ENCODE measurements at regions not wholly inside any gene's neighbourhood (a gene's known extent, or its start where the extent isn't known, plus 50 kb on each side); places are given as distances from the start of the nearest gene placed in this dataset.

DNA sequence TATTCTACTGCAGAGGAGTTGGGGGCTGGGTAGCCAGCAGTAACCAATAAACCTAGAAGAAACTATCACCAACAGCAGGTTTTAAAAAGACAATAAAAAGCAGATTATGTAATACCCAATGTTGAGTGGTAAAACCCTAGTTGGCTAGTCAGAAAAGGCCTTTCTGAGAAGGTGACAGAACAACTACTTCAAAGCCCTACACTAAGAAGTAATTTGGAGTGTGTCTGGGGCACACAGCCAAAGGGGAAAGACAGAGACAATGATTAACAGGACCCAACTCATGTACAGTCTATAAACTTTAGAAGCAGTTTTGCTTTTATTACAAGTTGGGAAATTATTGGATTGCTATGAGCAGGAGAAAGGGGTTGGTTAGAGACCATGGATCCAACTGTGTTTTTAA lies 77.2 kb upstream of the TMEM106B start:
- no peak overlapping the region for H3K4me2 ChIP-seq
- Mint-ChIP-seq H3K4me1 (no peaks in the 10 kb centered on the region), H3K36me3 (ENCODE audit: low read depth) (no peaks in the 10 kb centered on the region), H3K27ac (no peak overlapping the region), H3K4me3 (no peak overlapping the region), H3K27me3 (ENCODE audit: insufficient read depth, low read depth, poor library complexity) (no peaks in the 10 kb centered on the region), H3K9me3 (no peaks in the 10 kb centered on the region; the same call in 2 of the 3 replicates)
- no peaks in the 10 kb centered on the region for H3K27me3 ChIP-seq (ENCODE audit: insufficient read depth)
- no peaks in the 10 kb centered on the region for H3F3A ChIP-seq (replicated peaks; ENCODE audit: low read depth)
- H3K27ac ChIP-seq (ENCODE audit: low read depth), result no peak overlapping the region
- H4K20me1 ChIP-seq (replicated peaks; ENCODE audit: insufficient read depth), result no peaks in the 10 kb centered on the region
- no peaks in the 10 kb centered on the region for H3K9me2 ChIP-seq (ENCODE audit: insufficient read depth)
- ATAC-seq, result no peak
- no peak for DNase-seq (ENCODE audit: low spot score)
- no peak overlapping the region for H3K4me3 ChIP-seq
- no peaks in the 10 kb centered on the region for H3K79me2 ChIP-seq (replicated peaks; ENCODE audit: insufficient read depth)
- TF ChIP-seq CREB1 (CRISPR knock-in tag; IDR thresholded peaks at IDR 0.05; ENCODE audit: low read depth) (no peak), ZNF114 (CRISPR knock-in tag; IDR thresholded peaks at IDR 0.05) (no peak), STAT1 (IDR thresholded peaks at IDR 0.05; ENCODE audit: unreplicated experiment) (no peak), JUNB (IDR thresholded peaks at IDR 0.05; ENCODE audit: unreplicated experiment) (no peak), EZH2phosphoT487 (IDR thresholded peaks at IDR 0.05; ENCODE audit: unreplicated experiment) (no peak), ZNF331 (CRISPR knock-in tag; IDR thresholded peaks at IDR 0.05; ENCODE audit: low read depth) (no peak)
- TF ChIP-seq, protein P1, sequence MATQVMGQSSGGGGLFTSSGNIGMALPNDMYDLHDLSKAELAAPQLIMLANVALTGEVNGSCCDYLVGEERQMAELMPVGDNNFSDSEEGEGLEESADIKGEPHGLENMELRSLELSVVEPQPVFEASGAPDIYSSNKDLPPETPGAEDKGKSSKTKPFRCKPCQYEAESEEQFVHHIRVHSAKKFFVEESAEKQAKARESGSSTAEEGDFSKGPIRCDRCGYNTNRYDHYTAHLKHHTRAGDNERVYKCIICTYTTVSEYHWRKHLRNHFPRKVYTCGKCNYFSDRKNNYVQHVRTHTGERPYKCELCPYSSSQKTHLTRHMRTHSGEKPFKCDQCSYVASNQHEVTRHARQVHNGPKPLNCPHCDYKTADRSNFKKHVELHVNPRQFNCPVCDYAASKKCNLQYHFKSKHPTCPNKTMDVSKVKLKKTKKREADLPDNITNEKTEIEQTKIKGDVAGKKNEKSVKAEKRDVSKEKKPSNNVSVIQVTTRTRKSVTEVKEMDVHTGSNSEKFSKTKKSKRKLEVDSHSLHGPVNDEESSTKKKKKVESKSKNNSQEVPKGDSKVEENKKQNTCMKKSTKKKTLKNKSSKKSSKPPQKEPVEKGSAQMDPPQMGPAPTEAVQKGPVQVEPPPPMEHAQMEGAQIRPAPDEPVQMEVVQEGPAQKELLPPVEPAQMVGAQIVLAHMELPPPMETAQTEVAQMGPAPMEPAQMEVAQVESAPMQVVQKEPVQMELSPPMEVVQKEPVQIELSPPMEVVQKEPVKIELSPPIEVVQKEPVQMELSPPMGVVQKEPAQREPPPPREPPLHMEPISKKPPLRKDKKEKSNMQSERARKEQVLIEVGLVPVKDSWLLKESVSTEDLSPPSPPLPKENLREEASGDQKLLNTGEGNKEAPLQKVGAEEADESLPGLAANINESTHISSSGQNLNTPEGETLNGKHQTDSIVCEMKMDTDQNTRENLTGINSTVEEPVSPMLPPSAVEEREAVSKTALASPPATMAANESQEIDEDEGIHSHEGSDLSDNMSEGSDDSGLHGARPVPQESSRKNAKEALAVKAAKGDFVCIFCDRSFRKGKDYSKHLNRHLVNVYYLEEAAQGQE (IDR thresholded peaks at IDR 0.05; ENCODE audit: unreplicated experiment), result no peak
- H3K36me3 ChIP-seq (ENCODE audit: insufficient read depth), result no peaks in the 10 kb centered on the region
- no peaks in the 10 kb centered on the region for H3K4me1 ChIP-seq (ENCODE audit: insufficient read depth)
- no peak overlapping the region for H2AFZ ChIP-seq

- no peak for ATAC-seq
These were observed 74.6 kb upstream of the TMEM106B start for GRCh38 chr7:12136523-12136922.

More at GRCh38 chr7:12136523-12136922, 74.6 kb upstream of the TMEM106B start:
- no peaks in the 10 kb centered on the region for H3K4me1 ChIP-seq (ENCODE audit: insufficient read depth)
- Mint-ChIP-seq H3K27ac (no peak overlapping the region), H3K4me3 (no peak overlapping the region), H3K27me3 (ENCODE audit: insufficient read depth, low read depth, poor library complexity) (no peaks in the 10 kb centered on the region), H3K36me3 (ENCODE audit: low read depth) (no peaks in the 10 kb centered on the region), H3K4me1 (no peaks in the 10 kb centered on the region), H3K9me3 (no peaks in the 10 kb centered on the region; the same call in 2 of the 3 replicates)
- TF ChIP-seq EZH2 (IDR thresholded peaks at IDR 0.05; ENCODE audit: low read depth, unreplicated experiment), result no peak
- no peak for TF ChIP-seq STAT1 (IDR thresholded peaks at IDR 0.05; ENCODE audit: unreplicated experiment)
- no peak for TF ChIP-seq CREB1 (CRISPR knock-in tag; IDR thresholded peaks at IDR 0.05; ENCODE audit: low read depth)
- TF ChIP-seq ZNF331 (CRISPR knock-in tag; IDR thresholded peaks at IDR 0.05; ENCODE audit: low read depth), result no peak
- no peak for TF ChIP-seq ZNF114 (CRISPR knock-in tag; IDR thresholded peaks at IDR 0.05)
- no peak overlapping the region for H3K4me2 ChIP-seq
- DNase-seq (ENCODE audit: low spot score), result no peak
- no peak overlapping the region for H3K27ac ChIP-seq (ENCODE audit: low read depth)
- no peaks in the 10 kb centered on the region for H3K27me3 ChIP-seq (ENCODE audit: insufficient read depth)
- no peaks in the 10 kb centered on the region for H3K79me2 ChIP-seq (replicated peaks; ENCODE audit: insufficient read depth)
- H3K36me3 ChIP-seq (ENCODE audit: insufficient read depth), result no peaks in the 10 kb centered on the region
- no peaks in the 10 kb centered on the region for H3K9me2 ChIP-seq (ENCODE audit: insufficient read depth)
- no peaks in the 10 kb centered on the region for H3F3A ChIP-seq (replicated peaks; ENCODE audit: low read depth)
- H2AFZ ChIP-seq, result no peak overlapping the region
- H4K20me1 ChIP-seq (replicated peaks; ENCODE audit: insufficient read depth), result no peaks in the 10 kb centered on the region
- H3K4me3 ChIP-seq, result no peak overlapping the region
